ENCODE measurements at regions not wholly inside any gene's neighbourhood (a gene's known extent, or its start where the extent isn't known, plus 50 kb on each side); places are given as distances from the start of the nearest gene placed in this dataset.
"Not testable (repeated sequence)": the region's sequence is repeated elsewhere in the genome, so short reads cannot be mapped to it uniquely, and the experiment has no call there.

GRCh38 chr3:124059580-124059979, 67.7 kb upstream of the ROPN1 start:
- no peak for TF ChIP-seq CTCF (conservative IDR thresholded peaks at IDR 0.05)
- H3K27ac ChIP-seq = no peak overlapping the region

- peak overlapping the region; percentile 20; the same call in 1 of the 2 replicates for H3K27ac ChIP-seq
Observed at GRCh38 chr3:124063197-124063909, 71.4 kb upstream of the ROPN1 start.

GRCh38 chr3:124064050-124064449, 72.1 kb upstream of the ROPN1 start:
- no peak for TF ChIP-seq CTCF (conservative IDR thresholded peaks at IDR 0.05)
- H3K27ac ChIP-seq = no peak overlapping the region

More at GRCh38 chr3:124063197-124063909, 71.4 kb upstream of the ROPN1 start:
- no peak for TF ChIP-seq CTCF (conservative IDR thresholded peaks at IDR 0.05)

- H3K27ac ChIP-seq = not testable (repeated sequence)
Observed at GRCh38 chr3:124066543-124066942, 74.6 kb upstream of the ROPN1 start.

GRCh38 chr3:124069706-124070105, 77.8 kb upstream of the ROPN1 start:
- H3K27ac ChIP-seq = not testable (repeated sequence)

GRCh38 chr3:124075090-124075489, 83.2 kb upstream of the ROPN1 start:
- not testable (repeated sequence) for H3K27ac ChIP-seq

- no peak for TF ChIP-seq CTCF (conservative IDR thresholded peaks at IDR 0.05)
- no peak overlapping the region for H3K27ac ChIP-seq
Observed at GRCh38 chr3:124075753-124076152, 83.8 kb upstream of the ROPN1 start.

- no peak overlapping the region for H3K27ac ChIP-seq
- TF ChIP-seq CTCF (conservative IDR thresholded peaks at IDR 0.05) = no peak
Observed at GRCh38 chr3:124076235-124076634, 84.3 kb upstream of the ROPN1 start.

GRCh38 chr3:124078953-124079911, 87.3 kb upstream of the ROPN1 start:
- TF ChIP-seq CTCF (conservative IDR thresholded peaks at IDR 0.05) = peak; percentile 84
- H3K27ac ChIP-seq = no peak overlapping the region
